ENCODE measurements at regions not wholly inside any gene's neighbourhood (a gene's known extent, or its start where the extent isn't known, plus 50 kb on each side); places are given as distances from the start of the nearest gene placed in this dataset.

GRCh38 chr20:22699396-22699795 lies 115.0 kb upstream of the FOXA2 start:
- H3K4me2 ChIP-seq (ENCODE audit: insufficient read depth, low read length), result no peak overlapping the region
- POLR2A ChIA-PET, result interaction anchor here (0.7 kb wide), 1 partner anchor 651 kb away, joined by 4 read pairs; no protein-coding TSS in a partner anchor
- intact Hi-C loops (cut with micrococcal nuclease), result loop anchor here (2.0 kb wide), 1 partner anchor 17 kb away; no protein-coding TSS in a partner anchor
- H3K4me1 ChIP-seq (ENCODE audit: control insufficient read depth, extremely low read depth, insufficient read depth, low read length), result peaks cover 14% of the 10 kb centered on the region
- no peak overlapping the region for H3K4me3 ChIP-seq (replicated peaks in 1 of 3; ENCODE audit: insufficient read depth in 1 of 3, low read depth in 1 of 3, low read length in 3 of 3)
- H4K20me1 ChIP-seq (replicated peaks; ENCODE audit: control insufficient read depth, extremely low read depth, insufficient read depth, low read length), result no peaks in the 10 kb centered on the region
- H3K36me3 ChIP-seq (ENCODE audit: control insufficient read depth in 2 of 2, extremely low read depth in 1 of 2, insufficient read depth in 2 of 2, low read length in 2 of 2), result no peaks in the 10 kb centered on the region
- no peaks in the 10 kb centered on the region for H3K9me3 ChIP-seq (replicated peaks; ENCODE audit: control insufficient read depth, insufficient read depth, low read length)
- FAIRE-seq, result no peak
- no peak overlapping the region for H3K27ac ChIP-seq (ENCODE audit: insufficient read depth, low read depth, low read length)
- no peaks in the 10 kb centered on the region for H3K79me2 ChIP-seq (ENCODE audit: control insufficient read depth, insufficient read depth, low read length)
- H3K9me1 ChIP-seq (replicated peaks; ENCODE audit: control insufficient read depth, extremely low read depth, insufficient read depth, low read length), result no peaks in the 10 kb centered on the region
- dilution Hi-C loops (cut with MboI; ENCODE audit: extremely low pct_ligation_motif_present, low sequenced_read_pairs), result loop anchor here (10.0 to 25.0 kb wide), 2 partner anchors 345 to 362 kb away; partner anchors contain the start of gene THBD
- no TSS peak for BruUV-seq (replicated peaks)
- H3K9ac ChIP-seq (replicated peaks; ENCODE audit: extremely low read depth, insufficient read depth, low read length), result no peak overlapping the region
- H3K27me3 ChIP-seq (ENCODE audit: control insufficient read depth in 2 of 2, insufficient read depth in 2 of 2, low read length in 2 of 2), result no peaks in the 10 kb centered on the region
- H2AFZ ChIP-seq (ENCODE audit: low read depth, low read length), result no peak overlapping the region
- DNase-seq (ENCODE audit: low read depth, low spot score), result no peak
- CTCF ChIA-PET, result interaction anchor here (0.7 to 2.2 kb wide), 4 partner anchors 8 to 351 kb away, joined by 3 to 20 read pairs (median 4); no protein-coding TSS in a partner anchor
- TF ChIP-seq POLR2AphosphoS5 (IDR thresholded peaks at IDR 0.05; ENCODE audit: insufficient read depth, low read depth, low read length), result no peak
- no peak for TF ChIP-seq MYC (IDR thresholded peaks at IDR 0.05; ENCODE audit: low read depth, low read length)
- no peak for TF ChIP-seq FOS (IDR thresholded peaks at IDR 0.05; ENCODE audit: borderline replicate concordance, insufficient read depth, low read length)
- TF ChIP-seq EZH2 (IDR thresholded peaks at IDR 0.05; ENCODE audit: borderline replicate concordance, low read depth, low read length, severe bottlenecking), result no peak
- TF ChIP-seq, protein P1, sequence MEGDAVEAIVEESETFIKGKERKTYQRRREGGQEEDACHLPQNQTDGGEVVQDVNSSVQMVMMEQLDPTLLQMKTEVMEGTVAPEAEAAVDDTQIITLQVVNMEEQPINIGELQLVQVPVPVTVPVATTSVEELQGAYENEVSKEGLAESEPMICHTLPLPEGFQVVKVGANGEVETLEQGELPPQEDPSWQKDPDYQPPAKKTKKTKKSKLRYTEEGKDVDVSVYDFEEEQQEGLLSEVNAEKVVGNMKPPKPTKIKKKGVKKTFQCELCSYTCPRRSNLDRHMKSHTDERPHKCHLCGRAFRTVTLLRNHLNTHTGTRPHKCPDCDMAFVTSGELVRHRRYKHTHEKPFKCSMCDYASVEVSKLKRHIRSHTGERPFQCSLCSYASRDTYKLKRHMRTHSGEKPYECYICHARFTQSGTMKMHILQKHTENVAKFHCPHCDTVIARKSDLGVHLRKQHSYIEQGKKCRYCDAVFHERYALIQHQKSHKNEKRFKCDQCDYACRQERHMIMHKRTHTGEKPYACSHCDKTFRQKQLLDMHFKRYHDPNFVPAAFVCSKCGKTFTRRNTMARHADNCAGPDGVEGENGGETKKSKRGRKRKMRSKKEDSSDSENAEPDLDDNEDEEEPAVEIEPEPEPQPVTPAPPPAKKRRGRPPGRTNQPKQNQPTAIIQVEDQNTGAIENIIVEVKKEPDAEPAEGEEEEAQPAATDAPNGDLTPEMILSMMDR (IDR thresholded peaks at IDR 0.05; ENCODE audit: extremely low read depth in 1 of 2, insufficient read depth in 1 of 2, low read depth in 1 of 2, low read length in 2 of 2), result no peak
- TF ChIP-seq JUN (IDR thresholded peaks at IDR 0.05; ENCODE audit: borderline replicate concordance, insufficient read depth, insufficient read length, low read depth), result no peak
- TF ChIP-seq POLR2A (IDR thresholded peaks at IDR 0.05; ENCODE audit: low read depth, low read length), result no peak
- TF ChIP-seq MAX (IDR thresholded peaks at IDR 0.05; ENCODE audit: insufficient read depth, insufficient read length), result no peak
- no peak for TF ChIP-seq GATA2 (IDR thresholded peaks at IDR 0.05; ENCODE audit: insufficient read depth, insufficient read length, low read depth, low read length)

Measured in endothelial cell of umbilical vein (primary cell).